ENCODE measurements at regions not wholly inside any gene's neighbourhood (a gene's known extent, or its start where the extent isn't known, plus 50 kb on each side); places are given as distances from the start of the nearest gene placed in this dataset.

GRCh38 chr9:26742828-26743476 is 149.7 kb downstream of the CAAP1 start:
- no peak for DNase-seq (ENCODE audit: low spot score)

GRCh38 chr9:26735160-26735559 is 157.4 kb downstream of the CAAP1 start:
- no peak for DNase-seq (ENCODE audit: low spot score)

GRCh38 chr9:26729187-26729586 is 163.4 kb downstream of the CAAP1 start:
- DNase-seq (ENCODE audit: low spot score), result no peak

- DNase-seq (ENCODE audit: low spot score), result no peak
Measured at GRCh38 chr9:26727471-26727870, 165.1 kb downstream of the CAAP1 start.

GRCh38 chr9:26725573-26725972 is 167.0 kb downstream of the CAAP1 start:
- no peak for DNase-seq (ENCODE audit: low spot score)

- no peak for DNase-seq (ENCODE audit: low spot score)
Measured at GRCh38 chr9:26723486-26723885, 169.1 kb downstream of the CAAP1 start.

GRCh38 chr9:26722755-26723154 is 169.8 kb downstream of the CAAP1 start:
- DNase-seq (ENCODE audit: low spot score), result no peak

- DNase-seq (ENCODE audit: low spot score), result no peak
Measured at GRCh38 chr9:26710008-26710407, 182.6 kb downstream of the CAAP1 start.

- no peak for DNase-seq (ENCODE audit: low spot score)
Measured at GRCh38 chr9:26706223-26706622, 186.4 kb downstream of the CAAP1 start.

GRCh38 chr9:26695298-26695622 is 197.3 kb downstream of the CAAP1 start:
- no peak for DNase-seq (ENCODE audit: low spot score)

- DNase-seq (ENCODE audit: low spot score), result no peak
Measured at GRCh38 chr9:26694381-26695297, 198.0 kb downstream of the CAAP1 start.

GRCh38 chr9:26689041-26689440 is 203.6 kb downstream of the CAAP1 start:
- DNase-seq (ENCODE audit: low spot score), result no peak

GRCh38 chr9:26687421-26687820 is 205.2 kb downstream of the CAAP1 start:
- no peak for DNase-seq (ENCODE audit: low spot score)

GRCh38 chr9:26685818-26686217 is 206.8 kb downstream of the CAAP1 start:
- no peak for DNase-seq (ENCODE audit: low spot score)

GRCh38 chr9:26684029-26684428 is 208.6 kb downstream of the CAAP1 start:
- DNase-seq (ENCODE audit: low spot score), result no peak

- no peak for DNase-seq (ENCODE audit: low spot score)
Measured at GRCh38 chr9:26682796-26683496, 209.7 kb downstream of the CAAP1 start.

GRCh38 chr9:26682041-26682440 is 210.6 kb downstream of the CAAP1 start:
- DNase-seq (ENCODE audit: low spot score), result no peak

- DNase-seq (ENCODE audit: low spot score), result no peak
Measured at GRCh38 chr9:26677965-26678706, 214.5 kb downstream of the CAAP1 start.

- DNase-seq (ENCODE audit: low spot score), result no peak
Measured at GRCh38 chr9:26675035-26675434, 217.6 kb downstream of the CAAP1 start.

- no peak for DNase-seq (ENCODE audit: low spot score)
Measured at GRCh38 chr9:26673261-26673660, 219.3 kb downstream of the CAAP1 start.

GRCh38 chr9:26669701-26670670 is 222.6 kb downstream of the CAAP1 start:
- no peak for DNase-seq (ENCODE audit: low spot score)
